ENCODE measurements at regions not wholly inside any gene's neighbourhood (a gene's known extent, or its start where the extent isn't known, plus 50 kb on each side); places are given as distances from the start of the nearest gene placed in this dataset.
"Not testable (repeated sequence)": the region's sequence is repeated elsewhere in the genome, so short reads cannot be mapped to it uniquely, and the experiment has no call there.

- DNase-seq (ENCODE audit: low spot score), result no peak
Measured at GRCh38 chr20:41784209-41784958, 166.2 kb upstream of the CHD6 start.

- no peak for DNase-seq (ENCODE audit: low spot score)
Measured at GRCh38 chr20:41783423-41784208, 165.4 kb upstream of the CHD6 start.

GRCh38 chr20:41782730-41783406 lies 164.7 kb upstream of the CHD6 start:
- no peak for DNase-seq (ENCODE audit: low spot score)

GRCh38 chr20:41782255-41782654 lies 164.1 kb upstream of the CHD6 start:
- no peak for DNase-seq (ENCODE audit: low spot score)

- no peak for DNase-seq (ENCODE audit: low spot score)
Measured at GRCh38 chr20:41776421-41776820, 158.2 kb upstream of the CHD6 start.

GRCh38 chr20:41774291-41774690 lies 156.1 kb upstream of the CHD6 start:
- DNase-seq (ENCODE audit: low spot score), result no peak

- no peak for DNase-seq (ENCODE audit: low spot score)
Measured at GRCh38 chr20:41770965-41771364, 152.8 kb upstream of the CHD6 start.

- DNase-seq (ENCODE audit: low spot score), result no peak
Measured at GRCh38 chr20:41770427-41770826, 152.2 kb upstream of the CHD6 start.

DNA sequence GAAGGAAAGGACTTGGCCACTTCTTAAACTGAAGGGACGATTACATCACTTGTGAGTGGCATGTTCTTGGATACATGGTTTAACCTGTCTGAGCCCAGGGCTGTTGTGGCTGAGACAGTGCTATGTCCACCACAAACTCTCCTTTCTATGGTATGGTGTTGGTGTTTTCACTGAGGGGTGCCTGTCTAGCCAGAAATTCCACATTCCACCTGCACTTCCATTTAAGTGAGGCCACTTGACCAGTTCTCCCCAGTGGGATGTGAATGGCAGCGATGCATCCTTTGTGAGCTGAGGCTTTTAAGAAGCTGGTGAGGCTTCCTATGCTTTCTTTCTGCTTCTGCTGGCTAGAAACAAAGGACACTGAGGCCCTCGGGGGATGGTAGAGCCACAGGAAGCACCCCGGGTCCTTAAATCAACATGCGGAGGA lies 151.4 kb upstream of the CHD6 start:
- DNase-seq (ENCODE audit: low spot score), result no peak

DNA sequence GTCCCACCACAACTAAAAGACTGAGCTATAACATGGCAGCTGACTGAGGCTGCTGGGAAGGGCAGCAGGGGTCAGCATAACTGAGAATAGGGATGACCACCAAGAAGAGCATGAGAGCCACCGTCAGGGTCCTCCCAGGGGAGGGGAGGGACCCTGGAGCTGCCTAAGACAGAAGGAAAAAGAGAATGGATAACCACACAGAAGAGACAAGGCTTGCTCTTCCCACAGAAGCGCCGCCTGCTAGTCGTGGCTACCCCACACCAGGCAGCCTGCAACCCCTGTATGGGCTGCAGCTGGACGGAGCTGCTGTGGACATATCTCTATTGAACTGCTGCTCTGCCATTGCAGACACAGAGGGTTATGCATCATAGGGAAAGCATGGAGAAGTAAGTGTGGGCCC lies 132.0 kb upstream of the CHD6 start:
- no peak for DNase-seq (ENCODE audit: low spot score)

- no peak for DNase-seq (ENCODE audit: low spot score)
Measured at GRCh38 chr20:41748756-41749582, 130.8 kb upstream of the CHD6 start.

- no peak for DNase-seq (ENCODE audit: low spot score)
Measured at GRCh38 chr20:41748051-41748450, 129.9 kb upstream of the CHD6 start.

DNA sequence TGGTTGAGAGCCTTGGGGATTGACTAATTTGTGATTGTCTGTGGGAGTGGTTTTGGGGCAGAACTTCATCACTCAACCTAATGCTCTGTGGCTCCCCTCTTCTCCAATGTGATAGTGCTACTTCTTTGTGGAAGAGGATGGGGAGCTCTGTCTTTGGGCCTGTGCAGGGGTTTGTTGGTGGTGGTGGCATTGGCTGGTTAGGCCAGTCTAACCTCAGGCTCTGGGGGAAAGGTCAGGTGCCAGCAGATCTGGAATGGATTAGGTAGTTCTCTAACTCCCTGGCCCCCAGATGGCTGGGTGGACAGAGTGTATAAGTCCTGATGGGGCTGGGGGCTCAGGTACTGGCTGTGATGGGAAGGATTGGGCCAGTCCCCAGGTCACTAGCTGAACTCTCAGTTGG lies 129.0 kb upstream of the CHD6 start:
- no peak for DNase-seq (ENCODE audit: low spot score)

- no peak for DNase-seq (ENCODE audit: low spot score)
Measured at GRCh38 chr20:41746635-41747034, 128.5 kb upstream of the CHD6 start.

DNA sequence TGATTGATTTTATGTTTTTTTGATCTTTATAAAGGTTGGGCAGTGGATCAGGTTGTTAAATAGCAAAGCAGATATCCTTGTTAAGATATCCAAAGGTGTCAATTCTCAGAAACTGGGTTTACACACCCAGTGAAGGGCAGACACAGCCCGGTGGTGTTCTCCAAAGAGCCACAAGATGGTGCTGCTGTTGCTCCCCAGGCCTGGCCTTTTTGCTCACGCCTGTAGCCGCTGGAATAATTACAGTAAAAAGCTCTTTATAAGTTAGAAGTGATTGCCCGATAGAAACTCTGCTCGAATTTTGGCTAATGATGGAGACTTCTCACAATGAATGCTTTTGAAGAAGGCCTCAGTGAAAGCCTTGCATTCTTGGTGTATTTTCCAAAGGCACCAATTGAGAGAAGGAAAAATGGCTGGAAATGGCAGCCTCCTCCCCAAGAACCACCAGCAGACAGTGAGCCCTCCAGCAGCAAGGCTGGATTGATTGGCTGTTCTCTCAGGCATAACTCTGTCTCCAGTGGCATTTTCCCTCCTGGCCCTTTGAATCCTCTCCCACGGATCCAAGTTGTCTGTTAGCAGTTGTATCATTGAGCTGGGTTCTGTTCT lies 120.5 kb upstream of the CHD6 start:
- DNase-seq (ENCODE audit: low spot score), result peak; percentile 5

GRCh38 chr20:41735949-41736348 lies 117.8 kb upstream of the CHD6 start:
- DNase-seq (ENCODE audit: low spot score), result no peak

GRCh38 chr20:41734506-41734945 lies 116.3 kb upstream of the CHD6 start:
- peak; percentile 35 for DNase-seq (ENCODE audit: low spot score)

- no peak for DNase-seq (ENCODE audit: low spot score)
Measured at GRCh38 chr20:41733151-41733550, 115.0 kb upstream of the CHD6 start.

DNA sequence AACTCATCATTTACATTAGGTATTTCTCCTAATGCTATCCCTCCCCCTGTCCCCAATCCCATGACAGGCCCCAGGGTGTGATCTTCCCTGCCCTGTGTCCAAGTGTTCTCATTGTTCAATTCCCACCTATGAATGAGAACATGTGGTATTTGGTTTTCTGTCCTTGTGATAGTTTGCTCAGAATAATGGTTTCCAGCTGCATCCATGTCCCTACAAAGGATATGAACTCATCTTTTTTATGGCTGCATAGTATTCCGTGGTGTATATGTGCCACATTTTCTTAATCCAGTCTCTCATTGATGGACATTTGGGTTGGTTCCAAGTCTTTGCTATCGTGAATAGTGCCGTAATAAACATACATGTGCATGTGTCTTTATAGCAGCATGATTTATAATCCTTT lies 113.0 kb upstream of the CHD6 start:
- DNase-seq (ENCODE audit: low spot score), result not testable (repeated sequence)

- DNase-seq (ENCODE audit: low spot score), result not testable (repeated sequence)
Measured at GRCh38 chr20:41727681-41728080, 109.5 kb upstream of the CHD6 start.

GRCh38 chr20:41726727-41727126 lies 108.5 kb upstream of the CHD6 start:
- no peak for DNase-seq (ENCODE audit: low spot score)

DNA sequence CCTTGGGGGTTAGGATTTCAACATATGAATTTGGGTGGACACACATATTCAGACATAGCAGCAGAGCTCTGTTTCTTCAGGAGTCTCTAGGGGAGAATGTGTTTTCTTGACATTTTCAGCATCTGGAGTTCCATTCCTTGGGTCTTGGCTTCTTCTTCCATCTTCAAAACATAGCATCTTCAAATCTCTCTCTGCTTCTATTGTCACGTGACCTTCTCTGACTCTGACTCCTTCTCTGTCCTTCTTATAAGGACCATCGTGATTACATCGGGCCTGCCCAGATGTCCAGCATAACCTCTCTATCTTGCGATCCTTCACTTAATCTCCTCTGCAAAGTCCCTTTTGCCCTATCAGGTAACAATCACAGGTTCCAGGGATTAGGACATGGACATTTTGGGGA lies 101.0 kb upstream of the CHD6 start:
- no peak for DNase-seq (ENCODE audit: low spot score)
